Liver (tissue), 8 donors: ENCODE measurements at regions not wholly inside any gene's neighbourhood (a gene's known extent, or its start where the extent isn't known, plus 50 kb on each side); places are given as distances from the start of the nearest gene placed in this dataset.

Experiments used
- DNase-seq: peaks from one replicate; pipeline ENCODE4 v3.0.0-alpha.2; 2017; ENCODE audit warnings: low spot score
- H3K27ac ChIP-seq, 2 donors: one replicate each; pipeline ENCODE4 v1.7.0; 2013; ENCODE audit warnings: inconsistent platforms in 2 of 2, low read length in 2 of 2, control low read depth in 1 of 2, low read depth in 1 of 2, mild to moderate bottlenecking in 1 of 2
- H3K27me3 ChIP-seq, 4 donors: one replicate each; pipeline versions ENCODE4 v1.6.1 to v1.7.0; 2013; ENCODE audit warnings: low read length in 3 of 4, inconsistent platforms in 1 of 4, mild to moderate bottlenecking in 1 of 4, moderate library complexity in 1 of 4; ENCODE audit not compliant: control insufficient read depth in 4 of 4, insufficient read depth in 4 of 4
- H3K36me3 ChIP-seq, 4 donors: one replicate each; pipeline versions ENCODE4 v1.6.1 to v1.7.0; 2013; ENCODE audit warnings: low read length in 3 of 4, mild to moderate bottlenecking in 3 of 4, low read depth in 1 of 4, moderate library complexity in 1 of 4; ENCODE audit not compliant: control insufficient read depth in 4 of 4, insufficient read depth in 3 of 4
- H3K4me1 ChIP-seq, 4 donors: one replicate each; pipeline versions ENCODE4 v1.6.1 to v1.7.0; 2013; ENCODE audit warnings: low read length in 3 of 4, mild to moderate bottlenecking in 3 of 4, moderate library complexity in 1 of 4; ENCODE audit not compliant: control insufficient read depth in 4 of 4, insufficient read depth in 4 of 4
- H3K4me3 ChIP-seq, 3 donors: one replicate each; pipeline versions ENCODE4 v1.6.1 to v1.7.0; 2013; ENCODE audit warnings: low read length in 3 of 3, control low read depth in 1 of 3, low read depth in 1 of 3, mild to moderate bottlenecking in 1 of 3
- H3K9ac ChIP-seq, 2 donors: one replicate each; pipeline ENCODE4 v1.7.0; 2013; ENCODE audit warnings: low read length in 2 of 2, mild to moderate bottlenecking in 2 of 2, moderate library complexity in 2 of 2, control low read depth in 1 of 2, low read depth in 1 of 2
- H3K9me3 ChIP-seq, 4 donors: one replicate each; pipeline versions ENCODE4 v1.6.1 to v1.7.0; 2013; ENCODE audit warnings: low read length in 3 of 4; ENCODE audit not compliant: control insufficient read depth in 4 of 4
- EGR1 ChIP-seq, 2 donors: IDR thresholded peaks; 2 replicates each; pipeline ENCODE4 v1.6.1; 2016 to 2018; ENCODE audit warnings: antibody characterized with exemption in 2 of 2, low read depth in 2 of 2
- FOXA1 ChIP-seq: IDR thresholded peaks from 2 replicates; pipeline ENCODE4 v1.6.1; 2016; ENCODE audit warnings: antibody characterized with exemption
- FOXA2 ChIP-seq: IDR thresholded peaks from 2 replicates; pipeline ENCODE4 v1.6.1; 2016; ENCODE audit warnings: antibody characterized with exemption
- GABPA ChIP-seq, 2 donors: IDR thresholded peaks in 1 of 2; conservative IDR thresholded peaks in 1 of 2; 2 replicates each; pipeline ENCODE4 v1.6.1; 2016; ENCODE audit warnings: antibody characterized with exemption in 2 of 2, mild to moderate bottlenecking in 1 of 2, moderate library complexity in 1 of 2
- HNF4G ChIP-seq: IDR thresholded peaks from 2 replicates; pipeline ENCODE4 v1.6.1; 2016; ENCODE audit warnings: antibody characterized with exemption
- JUND ChIP-seq, 2 donors: IDR thresholded peaks; 2 replicates each; pipeline ENCODE4 v1.6.1; 2016; ENCODE audit warnings: antibody characterized with exemption in 2 of 2
- NR2F2 ChIP-seq: IDR thresholded peaks from 2 replicates; pipeline ENCODE4 v1.6.1; 2016; ENCODE audit warnings: antibody characterized with exemption
- RAD21 ChIP-seq, 2 donors: IDR thresholded peaks; 2 replicates each; pipeline ENCODE4 v1.6.1; 2016; ENCODE audit warnings: antibody characterized with exemption in 2 of 2, mild to moderate bottlenecking in 2 of 2
- RXRA ChIP-seq, 2 donors: IDR thresholded peaks; 2 replicates each; pipeline ENCODE4 v1.6.1; 2017 to 2018; ENCODE audit warnings: antibody characterized with exemption in 2 of 2, mild to moderate bottlenecking in 1 of 2
- TAF1 ChIP-seq: conservative IDR thresholded peaks from 2 replicates; pipeline ENCODE4 v1.6.1; 2016; ENCODE audit warnings: antibody characterized with exemption, mild to moderate bottlenecking
- WGBS: extraction: QIAGEN DNeasy Blood & Tissue Kit; methylation state at CpG from one replicate; pipeline ENCODE4 v1.1.7; 2013; 5-methylcytosine and 5-hydroxymethylcytosine counted together
- TF ChIP-seq, protein P1 (sequence below): IDR thresholded peaks from 2 replicates; pipeline ENCODE4 v1.6.1; 2016; ENCODE audit warnings: antibody characterized with exemption
- TF ChIP-seq, protein P2 (sequence below): IDR thresholded peaks from 2 replicates; pipeline ENCODE4 v1.6.1; 2016; ENCODE audit warnings: antibody characterized with exemption, mild to moderate bottlenecking
- TF ChIP-seq, protein P3 (sequence below): fragments of 150-350 bp; IDR thresholded peaks from 2 replicates; pipeline ENCODE4 v1.5.1; 2017; ENCODE audit warnings: improper control_type of control experiment, low read depth, low read length; ENCODE audit not compliant: missing input control
- TF ChIP-seq, protein P4 (sequence below): IDR thresholded peaks from 2 replicates; pipeline ENCODE4 v1.6.1; 2016; ENCODE audit warnings: antibody characterized with exemption
- donor health status: healthy.
- donor health status: healthy.
- donor health status: healthy.
- donor health status: healthy.
- donor health status: healthy.

DNA sequence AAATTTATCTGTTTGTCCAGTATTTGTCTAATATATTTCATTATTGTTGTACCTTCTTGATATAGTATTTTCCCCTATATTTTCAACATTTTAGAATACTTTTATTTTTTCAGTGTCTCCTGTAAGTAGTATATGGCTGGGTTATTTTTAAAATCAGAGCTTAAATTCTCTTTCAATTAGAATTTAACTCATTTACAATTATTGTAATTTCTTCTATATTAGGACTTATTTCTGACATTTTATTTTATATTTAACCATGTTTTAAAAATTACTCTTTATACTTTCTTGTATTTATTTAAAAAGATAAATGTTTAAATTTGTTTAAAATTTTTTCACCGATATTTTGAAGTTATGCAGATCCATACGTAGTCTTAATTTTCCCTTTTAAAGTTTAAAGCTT lies 220.0 kb upstream of the NPVF start:
- H3K4me3 ChIP-seq = no peak overlapping the region
- H3K9me3 ChIP-seq = peaks cover 0 to 2% (median 0%) of the 10 kb centered on the region in 4 donors
- no peaks in the 10 kb centered on the region for H3K4me1 ChIP-seq
- no peak for DNase-seq
- WGBS = 95% methylated on average over 2 of the region's 2 CpGs
- H3K27me3 ChIP-seq = no peaks in the 10 kb centered on the region
- no peak overlapping the region for H3K27ac ChIP-seq
- TF ChIP-seq HNF4G (no peak), RXRA (IDR thresholded peaks at IDR 0.05) (no peak), JUND (IDR thresholded peaks at IDR 0.05) (no peak), TAF1 (no peak), GABPA (IDR thresholded peaks at IDR 0.05 in 1 of 2, conservative IDR thresholded peaks at IDR 0.05 in 1 of 2) (no peak), NR2F2 (no peak)
- TF ChIP-seq, protein P1, sequence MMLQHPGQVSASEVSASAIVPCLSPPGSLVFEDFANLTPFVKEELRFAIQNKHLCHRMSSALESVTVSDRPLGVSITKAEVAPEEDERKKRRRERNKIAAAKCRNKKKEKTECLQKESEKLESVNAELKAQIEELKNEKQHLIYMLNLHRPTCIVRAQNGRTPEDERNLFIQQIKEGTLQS = no peak
- TF ChIP-seq, protein P2, sequence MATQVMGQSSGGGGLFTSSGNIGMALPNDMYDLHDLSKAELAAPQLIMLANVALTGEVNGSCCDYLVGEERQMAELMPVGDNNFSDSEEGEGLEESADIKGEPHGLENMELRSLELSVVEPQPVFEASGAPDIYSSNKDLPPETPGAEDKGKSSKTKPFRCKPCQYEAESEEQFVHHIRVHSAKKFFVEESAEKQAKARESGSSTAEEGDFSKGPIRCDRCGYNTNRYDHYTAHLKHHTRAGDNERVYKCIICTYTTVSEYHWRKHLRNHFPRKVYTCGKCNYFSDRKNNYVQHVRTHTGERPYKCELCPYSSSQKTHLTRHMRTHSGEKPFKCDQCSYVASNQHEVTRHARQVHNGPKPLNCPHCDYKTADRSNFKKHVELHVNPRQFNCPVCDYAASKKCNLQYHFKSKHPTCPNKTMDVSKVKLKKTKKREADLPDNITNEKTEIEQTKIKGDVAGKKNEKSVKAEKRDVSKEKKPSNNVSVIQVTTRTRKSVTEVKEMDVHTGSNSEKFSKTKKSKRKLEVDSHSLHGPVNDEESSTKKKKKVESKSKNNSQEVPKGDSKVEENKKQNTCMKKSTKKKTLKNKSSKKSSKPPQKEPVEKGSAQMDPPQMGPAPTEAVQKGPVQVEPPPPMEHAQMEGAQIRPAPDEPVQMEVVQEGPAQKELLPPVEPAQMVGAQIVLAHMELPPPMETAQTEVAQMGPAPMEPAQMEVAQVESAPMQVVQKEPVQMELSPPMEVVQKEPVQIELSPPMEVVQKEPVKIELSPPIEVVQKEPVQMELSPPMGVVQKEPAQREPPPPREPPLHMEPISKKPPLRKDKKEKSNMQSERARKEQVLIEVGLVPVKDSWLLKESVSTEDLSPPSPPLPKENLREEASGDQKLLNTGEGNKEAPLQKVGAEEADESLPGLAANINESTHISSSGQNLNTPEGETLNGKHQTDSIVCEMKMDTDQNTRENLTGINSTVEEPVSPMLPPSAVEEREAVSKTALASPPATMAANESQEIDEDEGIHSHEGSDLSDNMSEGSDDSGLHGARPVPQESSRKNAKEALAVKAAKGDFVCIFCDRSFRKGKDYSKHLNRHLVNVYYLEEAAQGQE = no peak
- TF ChIP-seq, protein P3, sequence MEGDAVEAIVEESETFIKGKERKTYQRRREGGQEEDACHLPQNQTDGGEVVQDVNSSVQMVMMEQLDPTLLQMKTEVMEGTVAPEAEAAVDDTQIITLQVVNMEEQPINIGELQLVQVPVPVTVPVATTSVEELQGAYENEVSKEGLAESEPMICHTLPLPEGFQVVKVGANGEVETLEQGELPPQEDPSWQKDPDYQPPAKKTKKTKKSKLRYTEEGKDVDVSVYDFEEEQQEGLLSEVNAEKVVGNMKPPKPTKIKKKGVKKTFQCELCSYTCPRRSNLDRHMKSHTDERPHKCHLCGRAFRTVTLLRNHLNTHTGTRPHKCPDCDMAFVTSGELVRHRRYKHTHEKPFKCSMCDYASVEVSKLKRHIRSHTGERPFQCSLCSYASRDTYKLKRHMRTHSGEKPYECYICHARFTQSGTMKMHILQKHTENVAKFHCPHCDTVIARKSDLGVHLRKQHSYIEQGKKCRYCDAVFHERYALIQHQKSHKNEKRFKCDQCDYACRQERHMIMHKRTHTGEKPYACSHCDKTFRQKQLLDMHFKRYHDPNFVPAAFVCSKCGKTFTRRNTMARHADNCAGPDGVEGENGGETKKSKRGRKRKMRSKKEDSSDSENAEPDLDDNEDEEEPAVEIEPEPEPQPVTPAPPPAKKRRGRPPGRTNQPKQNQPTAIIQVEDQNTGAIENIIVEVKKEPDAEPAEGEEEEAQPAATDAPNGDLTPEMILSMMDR = no peak
- no peaks in the 10 kb centered on the region for H3K36me3 ChIP-seq
- H3K9ac ChIP-seq = no peak overlapping the region

DNA sequence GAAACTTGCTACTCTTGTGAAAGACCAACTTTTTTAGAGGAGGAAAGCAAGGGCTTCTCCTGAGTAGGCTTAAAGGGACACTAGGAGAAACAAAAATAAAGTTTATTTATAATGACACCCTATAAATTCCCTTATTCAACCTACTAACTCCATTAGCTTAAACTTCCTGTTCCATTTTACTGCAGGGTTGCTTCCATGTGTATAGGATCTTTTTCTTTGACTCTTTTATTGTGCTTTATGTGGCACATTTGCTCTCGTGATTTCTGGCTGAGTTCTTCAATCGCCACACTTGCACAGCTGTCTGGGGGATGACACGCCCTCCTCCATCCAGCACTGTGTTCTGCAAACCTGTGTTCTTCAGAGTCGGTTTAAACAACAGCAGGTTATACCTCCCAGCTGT lies 225.7 kb upstream of the NPVF start:
- Histone ChIP-seq H3K4me1 (peaks cover 2 to 10% (median 7%) of the 10 kb centered on the region in 4 donors), H3K36me3 (no peaks in the 10 kb centered on the region), H3K4me3 (no peak overlapping the region), H3K9me3 (no peaks in the 10 kb centered on the region), H3K27ac (no peak overlapping the region), H3K27me3 (no peaks in the 10 kb centered on the region), H3K9ac (no peak overlapping the region)
- no peak for DNase-seq
- TF ChIP-seq RXRA (IDR thresholded peaks at IDR 0.05) = no peak
- no peak for TF ChIP-seq FOXA2
- TF ChIP-seq TAF1 = no peak
- TF ChIP-seq FOXA1 = no peak
- 77% methylated on average over 4 of the region's 4 CpGs for WGBS

- H3K4me3 ChIP-seq = no peak overlapping the region
- no peaks in the 10 kb centered on the region for H3K9me3 ChIP-seq
- no peak overlapping the region for H3K27ac ChIP-seq
- H3K9ac ChIP-seq = no peak overlapping the region
- no peaks in the 10 kb centered on the region for H3K36me3 ChIP-seq
- no peaks in the 10 kb centered on the region for H3K27me3 ChIP-seq
- 69% methylated on average over 9 of the region's 9 CpGs for WGBS
- peaks cover 2 to 10% (median 7%) of the 10 kb centered on the region in 4 donors for H3K4me1 ChIP-seq
- DNase-seq = no peak
- TF ChIP-seq RXRA (IDR thresholded peaks at IDR 0.05) = no peak
- no peak for TF ChIP-seq FOXA2
- TF ChIP-seq GABPA (IDR thresholded peaks at IDR 0.05 in 1 of 2, conservative IDR thresholded peaks at IDR 0.05 in 1 of 2) = no peak
- TF ChIP-seq, protein P2 = no peak
- TF ChIP-seq, protein P4, sequence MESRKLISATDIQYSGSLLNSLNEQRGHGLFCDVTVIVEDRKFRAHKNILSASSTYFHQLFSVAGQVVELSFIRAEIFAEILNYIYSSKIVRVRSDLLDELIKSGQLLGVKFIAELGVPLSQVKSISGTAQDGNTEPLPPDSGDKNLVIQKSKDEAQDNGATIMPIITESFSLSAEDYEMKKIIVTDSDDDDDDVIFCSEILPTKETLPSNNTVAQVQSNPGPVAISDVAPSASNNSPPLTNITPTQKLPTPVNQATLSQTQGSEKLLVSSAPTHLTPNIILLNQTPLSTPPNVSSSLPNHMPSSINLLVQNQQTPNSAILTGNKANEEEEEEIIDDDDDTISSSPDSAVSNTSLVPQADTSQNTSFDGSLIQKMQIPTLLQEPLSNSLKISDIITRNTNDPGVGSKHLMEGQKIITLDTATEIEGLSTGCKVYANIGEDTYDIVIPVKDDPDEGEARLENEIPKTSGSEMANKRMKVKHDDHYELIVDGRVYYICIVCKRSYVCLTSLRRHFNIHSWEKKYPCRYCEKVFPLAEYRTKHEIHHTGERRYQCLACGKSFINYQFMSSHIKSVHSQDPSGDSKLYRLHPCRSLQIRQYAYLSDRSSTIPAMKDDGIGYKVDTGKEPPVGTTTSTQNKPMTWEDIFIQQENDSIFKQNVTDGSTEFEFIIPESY = no peak
- TF ChIP-seq RAD21 (IDR thresholded peaks at IDR 0.05) = no peak
- no peak for TF ChIP-seq EGR1 (IDR thresholded peaks at IDR 0.05; ENCODE audit: low read depth in 2 of 2)
- no peak for TF ChIP-seq HNF4G
Measured at GRCh38 chr7:25454562-25455041, 226.3 kb upstream of the NPVF start.
